ENCODE measurements at regions not wholly inside any gene's neighbourhood (a gene's known extent, or its start where the extent isn't known, plus 50 kb on each side); places are given as distances from the start of the nearest gene placed in this dataset.

- no peak for ATAC-seq
- Histone ChIP-seq H3K27me3 (ENCODE audit: control insufficient read depth, insufficient read depth) (no peaks in the 10 kb centered on the region), H3K27ac (ENCODE audit: low read length) (no peak overlapping the region), H3K9me3 (ENCODE audit: control insufficient read depth, low read length) (no peaks in the 10 kb centered on the region), H3K4me1 (ENCODE audit: control insufficient read depth, insufficient read depth, low read length) (no peaks in the 10 kb centered on the region), H3K4me3 (ENCODE audit: low read length) (no peak overlapping the region)
- DNase-seq, result no peak
- 60% methylated on average over 2 of the region's 2 CpGs for WGBS
- intact Hi-C loops (cut with DNase I), result no loop called here
Measured at GRCh38 chr2:183630964-183631363, 506.7 kb downstream of the NUP35 start.

GRCh38 chr2:183656121-183656520, 531.9 kb downstream of the NUP35 start:
- WGBS, result 44% methylated on average over 1 of the region's 1 CpG
- Histone ChIP-seq H3K27me3 (ENCODE audit: control insufficient read depth, insufficient read depth) (no peaks in the 10 kb centered on the region), H3K9me3 (ENCODE audit: control insufficient read depth, low read length) (no peaks in the 10 kb centered on the region), H3K4me1 (ENCODE audit: control insufficient read depth, insufficient read depth, low read length) (no peaks in the 10 kb centered on the region), H3K27ac (ENCODE audit: low read length) (no peak overlapping the region), H3K4me3 (ENCODE audit: low read length) (no peak overlapping the region)
- no peak for ATAC-seq
- intact Hi-C loops (cut with DNase I), result no loop called here
- no peak for DNase-seq

- no peaks in the 10 kb centered on the region for H3K4me1 ChIP-seq (ENCODE audit: control insufficient read depth, insufficient read depth, low read length)
- 43% methylated on average over 3 of the region's 3 CpGs for WGBS
- H3K27ac ChIP-seq (ENCODE audit: low read length), result no peak overlapping the region
- H3K9me3 ChIP-seq (ENCODE audit: control insufficient read depth, low read length), result no peaks in the 10 kb centered on the region
- no peak for ATAC-seq
- intact Hi-C loops (cut with DNase I), result no loop called here
- no peak overlapping the region for H3K4me3 ChIP-seq (ENCODE audit: low read length)
- no peak for DNase-seq
- H3K27me3 ChIP-seq (ENCODE audit: control insufficient read depth, insufficient read depth), result no peaks in the 10 kb centered on the region
Measured at GRCh38 chr2:183665425-183665824, 541.2 kb downstream of the NUP35 start.

GRCh38 chr2:183666031-183666430, 541.8 kb downstream of the NUP35 start:
- no peak for ATAC-seq
- H3K4me3 ChIP-seq (ENCODE audit: low read length), result no peak overlapping the region
- intact Hi-C loops (cut with DNase I), result no loop called here
- no peaks in the 10 kb centered on the region for H3K27me3 ChIP-seq (ENCODE audit: control insufficient read depth, insufficient read depth)
- no peak for DNase-seq
- H3K27ac ChIP-seq (ENCODE audit: low read length), result no peak overlapping the region
- H3K4me1 ChIP-seq (ENCODE audit: control insufficient read depth, insufficient read depth, low read length), result no peaks in the 10 kb centered on the region
- 21% methylated on average over 1 of the region's 1 CpG for WGBS
- H3K9me3 ChIP-seq (ENCODE audit: control insufficient read depth, low read length), result no peaks in the 10 kb centered on the region

- Histone ChIP-seq H3K4me3 (ENCODE audit: low read length) (no peak overlapping the region), H3K27ac (ENCODE audit: low read length) (no peak overlapping the region), H3K4me1 (ENCODE audit: control insufficient read depth, insufficient read depth, low read length) (no peaks in the 10 kb centered on the region), H3K9me3 (ENCODE audit: control insufficient read depth, low read length) (no peaks in the 10 kb centered on the region), H3K27me3 (ENCODE audit: control insufficient read depth, insufficient read depth) (no peaks in the 10 kb centered on the region)
- WGBS, result 64% methylated on average over 2 of the region's 2 CpGs
- ATAC-seq (no peak), DNase-seq (no peak)
- intact Hi-C loops (cut with DNase I), result no loop called here
Measured at GRCh38 chr2:183671233-183671632, 547.0 kb downstream of the NUP35 start.

- intact Hi-C loops (cut with DNase I), result no loop called here
- 79% methylated on average over 5 of the region's 5 CpGs for WGBS
Measured at GRCh38 chr2:183678908-183679307, 554.7 kb downstream of the NUP35 start.

GRCh38 chr2:183680573-183680972, 556.3 kb downstream of the NUP35 start:
- H3K9me3 ChIP-seq (ENCODE audit: control insufficient read depth, low read length), result no peaks in the 10 kb centered on the region
- no peak for ATAC-seq
- H3K4me1 ChIP-seq (ENCODE audit: control insufficient read depth, insufficient read depth, low read length), result no peaks in the 10 kb centered on the region
- H3K27ac ChIP-seq (ENCODE audit: low read length), result no peak overlapping the region
- 64% methylated on average over 2 of the region's 2 CpGs for WGBS
- DNase-seq, result no peak
- intact Hi-C loops (cut with DNase I), result no loop called here
- H3K4me3 ChIP-seq (ENCODE audit: low read length), result no peak overlapping the region
- H3K27me3 ChIP-seq (ENCODE audit: control insufficient read depth, insufficient read depth), result no peaks in the 10 kb centered on the region

More at GRCh38 chr2:183678908-183679307, 554.7 kb downstream of the NUP35 start:
- H3K4me1 ChIP-seq (ENCODE audit: control insufficient read depth, insufficient read depth, low read length), result no peaks in the 10 kb centered on the region
- no peaks in the 10 kb centered on the region for H3K27me3 ChIP-seq (ENCODE audit: control insufficient read depth, insufficient read depth)
- no peak overlapping the region for H3K4me3 ChIP-seq (ENCODE audit: low read length)
- H3K27ac ChIP-seq (ENCODE audit: low read length), result no peak overlapping the region
- no peaks in the 10 kb centered on the region for H3K9me3 ChIP-seq (ENCODE audit: control insufficient read depth, low read length)
- DNase-seq, result no peak
- no peak for ATAC-seq

GRCh38 chr2:183684686-183685085, 560.4 kb downstream of the NUP35 start:
- H3K27ac ChIP-seq (ENCODE audit: low read length), result no peak overlapping the region
- 88% methylated on average over 2 of the region's 2 CpGs for WGBS
- DNase-seq (no peak), ATAC-seq (no peak)
- H3K4me1 ChIP-seq (ENCODE audit: control insufficient read depth, insufficient read depth, low read length), result no peaks in the 10 kb centered on the region
- no peaks in the 10 kb centered on the region for H3K27me3 ChIP-seq (ENCODE audit: control insufficient read depth, insufficient read depth)
- no peaks in the 10 kb centered on the region for H3K9me3 ChIP-seq (ENCODE audit: control insufficient read depth, low read length)
- no peak overlapping the region for H3K4me3 ChIP-seq (ENCODE audit: low read length)
- intact Hi-C loops (cut with DNase I), result no loop called here

- H3K4me1 ChIP-seq (ENCODE audit: control insufficient read depth, insufficient read depth, low read length), result no peaks in the 10 kb centered on the region
- no peak overlapping the region for H3K4me3 ChIP-seq (ENCODE audit: low read length)
- WGBS, result 48% methylated on average over 4 of the region's 4 CpGs
- intact Hi-C loops (cut with DNase I), result no loop called here
- DNase-seq (no peak), ATAC-seq (no peak)
- no peak overlapping the region for H3K27ac ChIP-seq (ENCODE audit: low read length)
- H3K27me3 ChIP-seq (ENCODE audit: control insufficient read depth, insufficient read depth), result no peaks in the 10 kb centered on the region
- no peaks in the 10 kb centered on the region for H3K9me3 ChIP-seq (ENCODE audit: control insufficient read depth, low read length)
Measured at GRCh38 chr2:183696028-183696427, 571.8 kb downstream of the NUP35 start.

GRCh38 chr2:183709829-183710228, 585.6 kb downstream of the NUP35 start:
- H3K4me1 ChIP-seq (ENCODE audit: control insufficient read depth, insufficient read depth, low read length), result no peaks in the 10 kb centered on the region
- H3K4me3 ChIP-seq (ENCODE audit: low read length), result no peak overlapping the region
- 60% methylated on average over 1 of the region's 1 CpG for WGBS
- no peaks in the 10 kb centered on the region for H3K9me3 ChIP-seq (ENCODE audit: control insufficient read depth, low read length)
- no peaks in the 10 kb centered on the region for H3K27me3 ChIP-seq (ENCODE audit: control insufficient read depth, insufficient read depth)
- no peak overlapping the region for H3K27ac ChIP-seq (ENCODE audit: low read length)
- DNase-seq (no peak), ATAC-seq (no peak)
- intact Hi-C loops (cut with DNase I), result no loop called here

GRCh38 chr2:183718246-183718645, 594.0 kb downstream of the NUP35 start:
- intact Hi-C loops (cut with DNase I), result no loop called here
- Histone ChIP-seq H3K4me3 (ENCODE audit: low read length) (no peak overlapping the region), H3K27me3 (ENCODE audit: control insufficient read depth, insufficient read depth) (no peaks in the 10 kb centered on the region), H3K4me1 (ENCODE audit: control insufficient read depth, insufficient read depth, low read length) (no peaks in the 10 kb centered on the region), H3K9me3 (ENCODE audit: control insufficient read depth, low read length) (no peaks in the 10 kb centered on the region), H3K27ac (ENCODE audit: low read length) (no peak overlapping the region)
- DNase-seq, result no peak
- ATAC-seq, result no peak
- WGBS, result 61% methylated on average over 3 of the region's 3 CpGs

GRCh38 chr2:183723278-183723677, 599.0 kb downstream of the NUP35 start:
- 73% methylated on average over 2 of the region's 2 CpGs for WGBS
- Histone ChIP-seq H3K4me1 (ENCODE audit: control insufficient read depth, insufficient read depth, low read length) (no peaks in the 10 kb centered on the region), H3K27ac (ENCODE audit: low read length) (no peak overlapping the region), H3K27me3 (ENCODE audit: control insufficient read depth, insufficient read depth) (no peaks in the 10 kb centered on the region), H3K4me3 (ENCODE audit: low read length) (no peak overlapping the region), H3K9me3 (ENCODE audit: control insufficient read depth, low read length) (no peaks in the 10 kb centered on the region)
- ATAC-seq, result no peak
- DNase-seq, result no peak
- intact Hi-C loops (cut with DNase I), result no loop called here
